HG02938 (cell line): ENCODE measurements at regions not wholly inside any gene's neighbourhood (a gene's known extent, or its start where the extent isn't known, plus 50 kb on each side); places are given as distances from the start of the nearest gene placed in this dataset.

Experiments used
- ATAC-seq: cut with Tn5 transposase; IDR thresholded peaks from one replicate; pipeline ENCODE4 v1.9.1; 2021; ENCODE audit warnings: mild to moderate bottlenecking, moderate library complexity; ENCODE audit not compliant: unreplicated experiment

DNA sequence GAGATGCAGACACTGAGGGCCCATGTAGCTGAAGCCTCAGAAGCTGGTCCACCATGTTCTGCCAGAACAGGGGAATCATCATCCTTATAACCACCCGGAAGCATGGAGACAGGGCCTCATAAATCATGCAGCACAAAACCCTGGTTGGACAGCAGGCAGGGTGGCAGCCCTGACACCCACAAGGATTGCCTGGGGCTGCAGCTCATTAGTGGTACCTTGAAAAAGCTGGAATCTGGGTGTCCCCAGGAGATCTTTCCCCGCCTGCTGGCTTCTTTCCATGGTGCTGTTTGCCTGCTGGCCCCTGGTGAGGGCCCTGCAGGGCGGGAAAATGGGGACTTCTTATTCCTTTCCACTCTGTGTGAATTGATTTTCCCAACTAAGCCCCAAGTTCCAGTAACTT is 50.6 kb upstream of the GGTLC1 start:
- ATAC-seq: no peak
